ENCODE measurements at regions not wholly inside any gene's neighbourhood (a gene's known extent, or its start where the extent isn't known, plus 50 kb on each side); places are given as distances from the start of the nearest gene placed in this dataset.

- TF ChIP-seq CTCF (IDR thresholded peaks at IDR 0.05) = no peak
- no peak for TF ChIP-seq ZNF423 (CRISPR knock-in tag; IDR thresholded peaks at IDR 0.05)
- TF ChIP-seq SMAD3 (CRISPR knock-in tag; IDR thresholded peaks at IDR 0.05; ENCODE audit: borderline replicate concordance) = no peak
- TF ChIP-seq ZNF263 (CRISPR knock-in tag; IDR thresholded peaks at IDR 0.05; ENCODE audit: low read depth) = no peak
- no peak for TF ChIP-seq NR3C1 (CRISPR knock-in tag; conservative IDR thresholded peaks at IDR 0.05; ENCODE audit: low read depth)
- TF ChIP-seq SMAD4 (CRISPR knock-in tag; IDR thresholded peaks at IDR 0.05) = no peak
- TF ChIP-seq ESRRA (CRISPR knock-in tag; IDR thresholded peaks at IDR 0.05; ENCODE audit: borderline replicate concordance) = no peak
- no peak for TF ChIP-seq ATF1 (CRISPR knock-in tag; IDR thresholded peaks at IDR 0.05)
- TF ChIP-seq ATF3 (CRISPR knock-in tag; conservative IDR thresholded peaks at IDR 0.05) = no peak
- no peak for TF ChIP-seq GRHL2 (CRISPR knock-in tag; IDR thresholded peaks at IDR 0.05; ENCODE audit: insufficient replicate concordance, severe bottlenecking)
- no peak for TF ChIP-seq CREB1 (CRISPR knock-in tag; IDR thresholded peaks at IDR 0.05)
- no peak for TF ChIP-seq OVOL2 (CRISPR knock-in tag; IDR thresholded peaks at IDR 0.05; ENCODE audit: borderline replicate concordance)
- TF ChIP-seq MAX (CRISPR knock-in tag; IDR thresholded peaks at IDR 0.05) = no peak
Observed at GRCh38 chr1:90564164-90564563, 152.9 kb downstream of the BARHL2 start.

Data from WTC11 (cell line).